Motor neuron (in vitro differentiated cells): ENCODE measurements at regions not wholly inside any gene's neighbourhood (a gene's known extent, or its start where the extent isn't known, plus 50 kb on each side); places are given as distances from the start of the nearest gene placed in this dataset.
A peak's percentile ranks its signal among the peaks of the same experiment; 100 is the strongest.

ENCODE experiments used
- ATAC-seq, 8 experiments: fragments of 200-7000 bp; cut with Tn5 transposase; replicated peaks in 6 of 8; 2 replicates each; pipeline ENCODE4 v1.8.0; 2021; ENCODE audit warnings: mild to moderate bottlenecking in 8 of 8, moderate library complexity in 8 of 8
- H3K27ac ChIP-seq, 2 donors: fragments of 250-450 bp; sonication (Bioruptor Pico); 2 replicates each; pipeline ENCODE4 v1.9.0; 2021; ENCODE audit warnings: antibody characterized with exemption in 2 of 2, mild to moderate bottlenecking in 2 of 2, moderate library complexity in 1 of 2
- H3K4me1 ChIP-seq, 2 donors: fragments of 250-450 bp; sonication (Bioruptor Pico); replicated peaks in 1 of 2; 2 replicates each; pipeline ENCODE4 v1.6.1; 2021; ENCODE audit warnings: antibody characterized with exemption in 2 of 2, mild to moderate bottlenecking in 2 of 2, moderate library complexity in 1 of 2
- H3K4me3 ChIP-seq, 5 donors: fragments of 250-450 bp; sonication (Bioruptor Pico); 2 replicates each; pipeline ENCODE4 v1.9.0; 2021; ENCODE audit warnings: antibody characterized with exemption in 5 of 5, mild to moderate bottlenecking in 5 of 5, moderate library complexity in 4 of 5
- WGBS, 10 experiments: fragments of 450-650 bp; shearing (Covaris generic); methylation state at CpG; one replicate each; pipeline ENCODE4 v1.0.0; 2022; 5-methylcytosine and 5-hydroxymethylcytosine counted together
- in situ Hi-C, 9 experiments: fragments of 400-800 bp; cut with MboI; loops; one replicate each; pipeline ENCODE4 v1.15.0; 2021; ENCODE audit warnings: low sequenced_read_pairs in 9 of 9, low pct_unique_long_range_greater_than_20kb in 2 of 9; ENCODE audit not compliant: unreplicated experiment in 9 of 9

DNA sequence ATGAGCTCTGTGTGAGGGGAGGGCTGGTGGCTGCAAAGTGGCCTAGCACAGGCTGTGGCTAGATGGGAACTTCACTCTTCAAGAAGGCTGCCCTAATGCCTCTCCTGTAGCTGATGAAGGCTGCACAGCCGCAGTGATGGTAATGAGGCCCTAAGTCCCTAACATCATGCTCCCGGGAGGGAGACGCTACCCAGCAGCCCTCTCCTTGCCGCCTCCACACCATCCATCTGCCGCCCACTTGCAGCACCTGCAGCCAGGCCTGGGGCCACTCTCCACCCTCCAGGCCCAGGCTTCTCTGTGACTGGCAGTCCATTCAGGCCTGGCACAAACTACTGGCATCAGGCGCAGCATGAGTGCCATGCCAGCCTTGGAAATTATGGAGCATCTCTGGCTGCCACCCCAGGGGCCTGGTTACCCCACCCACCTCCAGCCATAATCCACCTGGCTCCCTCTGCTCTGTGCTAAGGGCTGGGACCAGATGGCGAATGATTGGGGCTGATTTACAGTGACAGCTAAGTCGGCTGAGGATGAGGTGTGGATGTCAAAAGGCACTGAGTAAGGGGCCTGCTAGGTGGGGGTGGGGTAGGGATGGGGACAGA lies 284.2 kb downstream of the LRFN2 start:
- 60 to 82% (median 70%) methylated on average over 1 to 4 of the region's 8 CpGs; no CpG with 5 or more reads in 6 of the 10 experiments for WGBS, 10 experiments
- no peak overlapping the region for H3K4me3 ChIP-seq
- H3K27ac ChIP-seq: peak overlapping the region; percentile 39 to 49
- peaks cover 6 to 14% of the 10 kb centered on the region in 2 donors for H3K4me1 ChIP-seq
- in situ Hi-C loops: loop anchor here in 4 of 9 experiments (25.0 kb wide), 2 partner anchors 316 to 941 kb away; no protein-coding TSS in a partner anchor
- ATAC-seq: peak in 5 of 8 experiments; percentile 33 to 88 (median 84)

DNA sequence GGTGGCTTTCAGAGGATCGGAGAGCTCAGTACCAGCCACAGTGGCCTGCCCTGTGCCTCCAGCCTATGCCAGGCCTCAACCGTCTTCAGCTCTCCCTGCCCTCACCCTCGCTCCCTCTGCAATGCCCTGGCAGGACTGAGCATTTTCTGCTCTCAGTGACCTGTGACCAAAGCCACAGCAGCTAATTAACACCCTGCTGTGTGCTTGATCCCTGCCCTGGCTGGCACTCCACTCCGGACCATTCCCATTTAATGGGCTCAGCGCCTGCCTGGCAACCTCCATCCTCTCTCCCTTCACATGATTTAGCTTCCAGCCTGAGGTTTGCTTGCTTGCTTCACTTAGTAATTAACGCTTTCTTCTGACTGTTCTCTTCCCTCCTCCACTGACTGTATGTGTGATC lies 287.5 kb downstream of the LRFN2 start:
- WGBS, 10 experiments: 35 to 100% (median 73%) methylated on average over 1 to 4 of the region's 6 CpGs; no CpG with 5 or more reads in 2 of the 10 experiments
- Histone ChIP-seq H3K4me3 (no peak overlapping the region), H3K4me1 (peaks cover 6 to 11% of the 10 kb centered on the region in 2 donors), H3K27ac (no peak overlapping the region)
- ATAC-seq: no peak
- in situ Hi-C loops: loop anchor here in 4 of 9 experiments (25.0 kb wide), 2 partner anchors 312 to 937 kb away; no protein-coding TSS in a partner anchor

DNA sequence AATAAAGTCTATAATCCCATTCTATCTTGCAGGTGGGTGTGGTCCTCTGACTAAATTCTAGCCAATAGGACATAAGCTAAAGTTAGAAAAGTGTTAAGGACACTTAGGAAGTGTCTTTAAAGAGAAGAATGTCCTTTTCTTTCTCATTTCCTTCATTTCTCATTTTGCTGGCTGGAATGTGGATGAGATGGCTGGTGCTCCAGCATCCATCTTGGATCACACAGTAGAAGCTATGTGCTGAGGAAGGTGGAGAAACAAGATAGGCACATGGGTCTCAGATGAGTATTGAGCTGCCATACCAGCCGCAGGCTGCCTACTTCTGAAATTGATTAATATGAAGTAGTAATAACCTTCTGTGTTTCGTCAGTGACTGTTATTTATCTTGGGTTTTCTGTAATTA lies 289.0 kb downstream of the LRFN2 start:
- in situ Hi-C loops: loop anchor here in 1 of 9 experiments (25.0 kb wide), 1 partner anchor 936 kb away; no protein-coding TSS in a partner anchor
- H3K4me1 ChIP-seq: peaks cover 16% of the 10 kb centered on the region in 2 donors
- no peak overlapping the region for H3K27ac ChIP-seq
- ATAC-seq: no peak
- 52 to 100% (median 80%) methylated on average over 1 to 2 of the region's 2 CpGs; no CpG with 5 or more reads in 3 of the 10 experiments for WGBS, 10 experiments
- H3K4me3 ChIP-seq: no peak overlapping the region

DNA sequence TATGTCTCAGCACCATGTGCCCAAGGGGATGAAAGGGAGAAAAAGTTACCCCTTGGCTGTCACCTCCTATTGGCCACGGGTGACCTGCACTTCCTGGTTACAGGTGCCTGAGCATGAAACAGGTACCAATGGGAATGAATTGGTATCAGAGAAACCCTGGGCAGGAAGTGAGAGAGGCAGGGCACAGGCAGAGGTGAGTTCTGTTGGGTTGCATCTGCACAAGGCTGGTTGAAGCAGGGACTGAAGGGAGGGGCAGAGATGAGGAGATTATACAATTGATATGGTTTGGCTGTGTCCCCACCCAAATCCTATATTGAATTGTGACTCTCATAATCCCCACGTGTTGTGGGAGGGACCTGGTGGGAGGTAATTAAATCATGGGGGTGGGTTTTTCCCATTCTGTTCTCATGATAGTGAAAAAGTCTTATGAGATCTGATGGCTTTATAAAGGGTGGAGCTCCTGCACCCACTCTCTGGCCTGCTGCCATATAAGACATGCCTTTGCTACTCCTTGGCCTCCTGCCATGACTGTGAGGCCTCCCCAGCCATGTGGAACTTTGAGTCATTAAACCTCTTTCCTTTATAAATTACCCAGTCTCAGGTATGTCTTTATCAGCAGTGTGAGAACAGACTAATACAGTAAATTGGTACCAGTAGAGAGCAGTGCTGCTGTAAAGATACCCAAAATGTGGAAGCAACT lies 291.8 kb downstream of the LRFN2 start:
- in situ Hi-C loops: loop anchor here in 1 of 9 experiments (25.0 kb wide), 1 partner anchor 933 kb away; no protein-coding TSS in a partner anchor

DNA sequence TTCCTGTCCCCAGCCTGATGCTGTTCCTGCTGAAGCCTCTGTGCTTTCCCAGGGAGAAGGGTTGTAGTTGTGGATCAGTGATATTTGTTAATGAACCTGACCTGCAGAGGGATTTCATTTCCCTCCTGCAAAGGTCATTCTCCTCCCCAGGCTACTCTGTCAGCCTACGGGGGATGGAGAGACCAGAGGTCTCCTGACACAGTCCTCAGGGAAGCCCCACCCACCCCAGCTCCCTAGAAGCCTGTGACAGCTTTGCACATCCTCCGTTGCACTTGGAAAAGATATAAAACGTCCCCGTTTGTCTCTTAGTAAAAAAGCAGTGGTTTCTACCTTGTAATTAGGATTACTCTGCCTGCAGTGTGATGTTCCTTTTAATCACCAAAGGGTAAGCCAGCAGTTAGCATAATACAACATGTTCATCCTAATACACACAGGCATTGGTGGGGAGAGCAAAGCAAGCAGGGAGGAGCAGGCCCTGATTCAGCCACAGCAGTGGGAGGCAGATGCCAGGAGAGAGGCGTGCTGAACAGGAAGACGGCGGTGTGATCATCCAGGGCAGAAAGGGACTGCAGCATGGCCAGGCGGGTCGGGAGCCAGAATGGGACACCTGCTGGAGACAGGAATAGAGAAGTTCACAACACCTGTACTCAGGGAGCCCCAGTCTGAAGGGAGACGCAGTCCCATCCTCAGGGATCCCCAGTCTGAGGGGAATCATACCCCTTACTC lies 293.5 kb downstream of the LRFN2 start:
- in situ Hi-C loops: loop anchor here in 1 of 9 experiments (25.0 kb wide), 1 partner anchor 931 kb away; no protein-coding TSS in a partner anchor
- WGBS, 10 experiments: 0 to 40% (median 10%) methylated on average over 2 to 5 of the region's 10 CpGs; no CpG with 5 or more reads in 5 of the 10 experiments
- no peak overlapping the region for H3K4me3 ChIP-seq
- peak overlapping the region in 1 of 2 donors; percentile 56 for H3K27ac ChIP-seq
- peaks cover 11 to 20% of the 10 kb centered on the region in 2 donors for H3K4me1 ChIP-seq
- ATAC-seq: peak; percentile 36 to 94 (median 82)

More for the DNA sequence above, 291.8 kb downstream of the LRFN2 start:
- WGBS, 10 experiments: 14 to 100% (median 69%) methylated on average over 1 of the region's 2 CpGs; no CpG with 5 or more reads in 6 of the 10 experiments
- Histone ChIP-seq H3K4me3 (no peak overlapping the region), H3K27ac (no peak overlapping the region), H3K4me1 (peaks cover 11 to 12% of the 10 kb centered on the region in 2 donors)
- peak in 1 of 8 experiments; percentile 30 for ATAC-seq

DNA sequence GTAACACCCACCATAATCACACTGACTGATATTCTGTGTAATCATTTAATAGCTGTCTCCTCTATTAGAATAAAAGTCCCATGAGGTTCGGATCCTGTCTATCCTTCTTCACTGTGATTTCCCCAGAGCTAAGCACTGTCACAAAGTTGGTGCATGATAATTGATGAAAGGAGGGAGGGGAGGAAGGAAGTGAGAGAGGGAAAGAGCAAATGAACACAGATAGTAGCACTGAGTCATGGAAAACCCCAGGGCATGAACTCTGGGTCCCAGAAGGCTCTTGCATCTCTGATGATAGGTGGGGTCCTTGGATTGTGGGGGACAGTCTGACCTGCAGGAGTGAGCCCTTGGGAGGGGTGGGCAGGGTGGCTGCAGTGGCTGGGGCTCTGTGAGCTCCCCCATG lies 294.1 kb downstream of the LRFN2 start:
- Histone ChIP-seq H3K4me1 (peaks cover 11 to 25% of the 10 kb centered on the region in 2 donors), H3K27ac (no peak overlapping the region), H3K4me3 (no peak overlapping the region)
- in situ Hi-C loops: loop anchor here in 1 of 9 experiments (25.0 kb wide), 1 partner anchor 931 kb away; no protein-coding TSS in a partner anchor
- WGBS, 10 experiments: 33 to 100% (median 63%) methylated on average over 1 of the region's 1 CpG; no CpG with 5 or more reads in 5 of the 10 experiments
- peak in 7 of 8 experiments; percentile 5 to 64 (median 42) for ATAC-seq

DNA sequence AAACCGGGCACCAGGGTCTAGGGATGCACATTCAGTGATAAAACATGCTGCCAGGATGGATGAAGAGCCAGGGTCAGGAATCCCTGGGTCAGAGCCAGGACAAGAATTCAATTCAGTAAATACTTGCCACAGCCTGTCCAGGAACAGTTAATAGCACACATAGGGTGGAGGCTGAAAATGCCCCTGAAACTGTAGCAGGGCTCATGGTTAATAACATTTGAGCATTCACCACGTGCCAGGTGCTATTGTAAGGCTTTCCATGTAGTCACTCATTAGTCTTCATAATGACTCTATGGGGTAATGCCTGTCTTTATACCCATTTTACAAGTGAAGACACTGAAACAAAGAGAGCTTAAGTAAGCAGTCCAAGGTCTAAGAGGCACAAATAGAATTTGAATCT lies 296.3 kb downstream of the LRFN2 start:
- no peak overlapping the region for H3K27ac ChIP-seq
- WGBS, 10 experiments: 0 to 80% (median 32%) methylated on average over 1 to 2 of the region's 2 CpGs; no CpG with 5 or more reads in 4 of the 10 experiments
- H3K4me3 ChIP-seq: no peak overlapping the region
- in situ Hi-C loops: loop anchor here in 1 of 9 experiments (25.0 kb wide), 1 partner anchor 929 kb away; no protein-coding TSS in a partner anchor
- peaks cover 11 to 34% of the 10 kb centered on the region in 2 donors for H3K4me1 ChIP-seq
- no peak for ATAC-seq

DNA sequence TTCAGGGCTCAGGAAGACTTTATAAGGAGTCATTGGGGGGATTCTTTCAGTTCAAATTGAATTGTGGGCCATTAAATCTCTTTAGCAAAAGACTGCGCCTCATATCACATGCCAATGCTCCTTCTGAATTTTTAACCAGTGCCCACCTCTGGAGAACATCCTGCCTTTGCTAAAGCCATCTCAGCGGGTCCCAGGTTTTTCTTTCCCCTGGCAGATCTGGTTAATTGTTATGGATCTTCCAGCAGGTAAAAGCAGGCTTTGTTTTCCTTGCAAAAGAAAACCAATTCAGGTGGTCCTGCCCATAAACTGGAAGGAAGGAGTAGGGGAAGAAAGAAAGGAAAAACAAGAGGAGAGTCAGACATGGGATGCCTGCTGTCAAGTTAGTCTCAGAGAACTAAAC lies 298.2 kb downstream of the LRFN2 start:
- ATAC-seq: no peak
- WGBS, 10 experiments: 44 to 100% (median 78%) methylated on average over 1 to 2 of the region's 2 CpGs; no CpG with 5 or more reads in 3 of the 10 experiments
- H3K27ac ChIP-seq: no peak overlapping the region
- no peak overlapping the region for H3K4me3 ChIP-seq
- peaks cover 9 to 32% of the 10 kb centered on the region in 2 donors for H3K4me1 ChIP-seq
- in situ Hi-C loops: loop anchor here in 1 of 9 experiments (25.0 kb wide), 1 partner anchor 927 kb away; no protein-coding TSS in a partner anchor

DNA sequence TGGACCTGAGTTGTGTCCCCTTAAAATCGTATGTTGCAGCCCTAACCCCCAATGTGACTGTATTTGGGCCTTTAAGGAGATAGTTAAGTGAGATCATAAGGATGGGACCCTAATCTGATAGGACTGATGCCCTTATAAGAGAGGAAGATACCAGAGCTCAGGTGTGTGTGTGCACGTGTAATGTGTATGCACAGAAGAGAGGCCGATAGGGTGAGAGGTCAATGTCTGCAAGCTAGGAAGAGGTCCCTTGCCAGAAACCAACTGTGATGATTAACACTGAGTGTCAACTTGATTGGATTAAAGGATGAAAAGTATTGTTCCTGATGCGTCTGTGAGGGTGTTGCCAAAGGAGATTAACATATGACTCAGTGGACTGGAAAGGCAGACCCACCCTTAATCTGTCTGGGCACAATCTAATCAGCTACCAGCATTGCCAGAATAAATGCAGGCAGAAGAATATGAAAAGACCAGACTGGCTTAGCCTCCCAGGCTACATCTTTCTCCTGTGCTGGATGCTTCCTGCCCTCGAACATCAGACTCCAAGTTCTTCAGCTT lies 299.8 kb downstream of the LRFN2 start:
- WGBS, 10 experiments: 15 to 83% (median 69%) methylated on average over 1 to 5 of the region's 5 CpGs; no CpG with 5 or more reads in 1 of the 10 experiments
- H3K4me1 ChIP-seq: peaks cover 0 to 22% of the 10 kb centered on the region in 2 donors
- H3K4me3 ChIP-seq: no peak overlapping the region
- ATAC-seq: peak in 2 of 8 experiments; percentile 75 to 83
- in situ Hi-C loops: loop anchor here in 1 of 9 experiments (25.0 kb wide), 1 partner anchor 925 kb away; no protein-coding TSS in a partner anchor
- no peak overlapping the region for H3K27ac ChIP-seq

DNA sequence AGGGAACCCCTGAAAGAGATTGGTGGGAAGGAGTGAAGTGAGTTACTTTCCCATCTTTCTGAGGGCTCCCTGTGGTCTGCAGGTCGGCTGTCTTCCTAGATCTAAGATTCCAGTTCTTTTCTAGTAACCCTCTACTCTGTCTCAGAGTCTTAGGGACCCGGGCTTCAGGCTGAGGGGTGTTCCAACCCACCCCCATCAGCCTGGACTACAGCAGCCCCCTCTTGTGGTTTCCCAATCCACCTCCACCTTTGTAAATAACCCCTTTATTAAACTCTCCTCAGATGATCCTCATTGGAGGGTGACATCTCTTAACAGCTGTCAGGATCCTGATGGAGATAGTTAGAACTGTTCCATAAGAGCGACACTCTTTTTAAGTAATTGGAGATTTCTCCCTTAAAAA lies 300.4 kb downstream of the LRFN2 start:
- peaks cover 2 to 26% of the 10 kb centered on the region in 2 donors for H3K4me1 ChIP-seq
- in situ Hi-C loops: loop anchor here in 1 of 9 experiments (25.0 kb wide), 1 partner anchor 924 kb away; no protein-coding TSS in a partner anchor
- H3K27ac ChIP-seq: no peak overlapping the region
- 10 to 100% (median 50%) methylated on average over 1 to 3 of the region's 3 CpGs; no CpG with 5 or more reads in 5 of the 10 experiments for WGBS, 10 experiments
- ATAC-seq: no peak
- no peak overlapping the region for H3K4me3 ChIP-seq

DNA sequence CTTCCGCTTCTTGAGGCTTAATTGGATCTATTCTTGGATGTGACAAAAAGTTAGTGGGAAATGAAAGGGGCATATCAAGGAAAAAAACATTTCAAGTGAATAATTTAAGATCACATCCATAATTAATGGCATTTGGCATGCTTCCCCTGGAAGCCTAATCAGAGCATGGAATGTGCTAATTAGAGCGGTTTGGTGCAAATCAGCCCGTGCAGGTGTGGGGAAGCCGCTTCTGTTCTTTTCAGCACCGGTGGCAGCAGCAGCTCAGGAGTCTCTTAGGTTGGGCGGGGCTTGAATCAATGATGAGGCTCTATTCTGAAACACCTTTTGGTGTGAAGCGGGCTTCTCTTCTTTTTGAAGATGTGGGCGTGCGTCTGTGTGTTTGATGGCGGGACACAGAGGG lies 301.2 kb downstream of the LRFN2 start:
- ATAC-seq: no peak
- WGBS, 10 experiments: 23 to 90% (median 38%) methylated on average over 1 to 8 of the region's 10 CpGs; no CpG with 5 or more reads in 2 of the 10 experiments
- in situ Hi-C loops: loop anchor here in 1 of 9 experiments (25.0 kb wide), 1 partner anchor 924 kb away; no protein-coding TSS in a partner anchor
- H3K4me1 ChIP-seq: peaks cover 8 to 33% of the 10 kb centered on the region in 2 donors
- no peak overlapping the region for H3K4me3 ChIP-seq
- H3K27ac ChIP-seq: no peak overlapping the region

DNA sequence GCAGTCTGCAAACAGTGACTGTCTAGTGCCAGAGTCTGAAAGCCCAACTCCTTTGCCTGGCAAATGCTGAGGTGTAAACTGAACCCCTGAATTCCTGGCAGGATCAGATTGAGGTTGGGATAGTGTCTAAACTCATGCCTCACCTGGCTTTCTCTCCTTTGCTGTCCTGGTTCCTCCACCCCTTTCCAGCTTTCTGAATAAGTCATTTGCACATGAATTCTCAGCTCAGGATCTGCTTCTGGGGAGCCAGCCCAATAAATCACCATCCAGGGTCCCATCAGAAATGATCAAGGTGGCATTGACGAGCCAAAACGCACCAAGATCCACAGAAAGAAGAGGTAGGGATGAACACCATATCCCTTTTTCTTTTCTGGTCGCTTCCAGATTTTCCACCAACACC lies 301.6 kb downstream of the LRFN2 start:
- in situ Hi-C loops: loop anchor here in 1 of 9 experiments (25.0 kb wide), 1 partner anchor 923 kb away; no protein-coding TSS in a partner anchor
- ATAC-seq: no peak
- Histone ChIP-seq H3K4me3 (no peak overlapping the region), H3K27ac (no peak overlapping the region), H3K4me1 (peaks cover 8 to 35% of the 10 kb centered on the region in 2 donors)
- 17 to 80% (median 36%) methylated on average over 1 to 3 of the region's 3 CpGs; no CpG with 5 or more reads in 2 of the 10 experiments for WGBS, 10 experiments
